Stimulated activated effector memory CD8-positive, alpha-beta T cell treated with anti-CD3 and anti-CD28 coated beads, Interleukin-12 subunit alpha, Interleukin-12 subunit beta, amount 100 ng/mL, for 72 hours (primary cell): ENCODE measurements at regions not wholly inside any gene's neighbourhood (a gene's known extent, or its start where the extent isn't known, plus 50 kb on each side); places are given as distances from the start of the nearest gene placed in this dataset.
"Not testable (repeated sequence)": the region's sequence is repeated elsewhere in the genome, so short reads cannot be mapped to it uniquely, and the experiment has no call there.

ENCODE experiments used
- ATAC-seq: fragments of 150-1000 bp; cut with Tn5 transposase; 2 replicates; pipeline ENCODE4 v1.10.0; 2021
- DNase-seq, 2 donors: peaks; one replicate each; pipeline ENCODE4 v3.0.0; 2021 to 2022; ENCODE audit warnings: low spot score in 2 of 2
- H3K27ac Mint-ChIP-seq: one replicate; pipeline ENCODE4 v1.8.0; 2022; ENCODE audit warnings: mild to moderate bottlenecking, mixed read lengths
- H3K36me3 Mint-ChIP-seq: one replicate; pipeline ENCODE4 v1.8.0; 2022; ENCODE audit warnings: mild to moderate bottlenecking, mixed read lengths
- H3K4me1 Mint-ChIP-seq: one replicate; pipeline ENCODE4 v1.8.0; 2022; ENCODE audit warnings: mixed read lengths
- H3K4me3 Mint-ChIP-seq: one replicate; pipeline ENCODE4 v1.8.0; 2022; ENCODE audit warnings: mild to moderate bottlenecking, mixed read lengths
- H3K9me3 Mint-ChIP-seq: one replicate; pipeline ENCODE4 v1.8.0; 2022; ENCODE audit warnings: mixed read lengths

DNA sequence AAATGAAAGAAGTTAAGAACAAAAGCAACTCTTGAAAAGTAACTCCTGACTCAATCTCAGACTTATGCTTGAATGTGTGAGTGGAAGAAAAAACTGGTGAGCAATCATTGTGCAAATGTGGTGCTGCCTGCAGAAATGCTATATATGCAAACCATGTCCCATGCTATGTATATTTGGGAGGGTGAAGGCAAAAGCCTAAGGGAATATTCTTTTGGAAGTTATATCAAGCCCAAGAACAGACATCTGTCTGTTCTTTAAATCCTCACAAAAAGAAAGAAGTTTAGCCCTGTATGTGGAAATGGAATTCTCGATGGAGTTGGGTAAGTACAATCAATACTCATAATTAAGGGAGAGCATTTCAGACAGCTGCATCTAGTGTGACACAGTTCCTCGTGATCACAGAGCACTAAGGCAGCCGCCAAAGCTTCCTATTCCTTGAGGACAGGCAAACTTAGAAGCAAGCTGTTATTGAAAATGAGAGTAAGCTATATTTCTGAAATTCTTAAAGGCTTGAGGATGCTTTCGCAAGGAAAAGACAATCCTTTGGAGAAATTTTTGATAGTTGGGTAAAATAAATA lies 406.5 kb upstream of the CHORDC1 start:
- Mint-ChIP-seq H3K4me3 (no peak overlapping the region), H3K4me1 (no peaks in the 10 kb centered on the region), H3K27ac (no peak overlapping the region), H3K9me3 (peaks cover 8% of the 10 kb centered on the region), H3K36me3 (no peaks in the 10 kb centered on the region)
- ATAC-seq (no peak), DNase-seq (no peak)

GRCh38 chr11:90614318-90614717 lies 391.5 kb upstream of the CHORDC1 start:
- Mint-ChIP-seq H3K4me1 (no peaks in the 10 kb centered on the region), H3K36me3 (no peaks in the 10 kb centered on the region), H3K4me3 (no peak overlapping the region), H3K27ac (no peak overlapping the region), H3K9me3 (no peaks in the 10 kb centered on the region)
- no peak for ATAC-seq
- DNase-seq = no peak

DNA sequence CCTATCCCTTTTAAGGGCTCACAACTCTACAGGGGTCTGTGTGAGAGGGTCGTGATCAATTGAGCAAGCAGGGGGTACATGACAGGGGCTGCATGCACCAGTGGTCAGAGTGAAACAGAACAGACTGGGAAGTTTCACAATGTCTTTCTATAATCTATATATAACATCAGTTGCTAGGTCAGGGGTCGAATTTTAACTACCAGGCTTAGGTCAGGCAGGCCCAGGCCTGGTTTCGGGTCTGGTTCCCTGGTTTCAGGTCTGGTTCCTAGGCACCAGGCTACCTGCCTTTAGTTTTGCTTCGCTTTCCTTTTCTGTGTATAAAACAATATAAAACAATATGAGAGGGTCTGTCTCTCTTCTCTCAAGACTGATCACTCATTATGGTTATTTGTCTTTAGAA lies 390.2 kb upstream of the CHORDC1 start:
- not testable (repeated sequence) for H3K9me3 Mint-ChIP-seq, DNase-seq, H3K4me3 Mint-ChIP-seq, ATAC-seq, H3K36me3 Mint-ChIP-seq, H3K4me1 Mint-ChIP-seq, H3K27ac Mint-ChIP-seq

- no peak overlapping the region for H3K27ac Mint-ChIP-seq
- no peaks in the 10 kb centered on the region for H3K36me3 Mint-ChIP-seq
- peaks cover 16% of the 10 kb centered on the region for H3K9me3 Mint-ChIP-seq
- DNase-seq (no peak), ATAC-seq (no peak)
- H3K4me1 Mint-ChIP-seq = no peaks in the 10 kb centered on the region
- no peak overlapping the region for H3K4me3 Mint-ChIP-seq
Measured at GRCh38 chr11:90606721-90607120, 383.9 kb upstream of the CHORDC1 start.

DNA sequence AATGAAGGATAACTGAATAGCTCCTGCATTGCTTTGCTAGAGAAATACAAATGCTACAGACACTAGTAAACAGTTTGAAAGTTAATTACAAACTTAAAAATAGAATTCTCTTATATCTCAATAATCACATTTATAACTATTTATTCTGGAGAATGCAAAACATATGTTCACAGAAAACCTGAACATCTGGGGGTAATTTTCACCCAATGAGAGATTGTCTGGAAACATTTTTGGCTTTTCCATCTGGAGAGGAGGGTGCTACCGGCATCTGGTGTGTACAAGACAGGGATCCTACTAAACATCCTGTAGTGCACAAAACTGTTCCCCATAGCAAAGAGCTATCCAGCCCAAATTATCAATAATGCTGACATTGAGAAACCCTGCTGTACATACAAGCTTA lies 378.4 kb upstream of the CHORDC1 start:
- ATAC-seq (no peak), DNase-seq (no peak)
- no peak overlapping the region for H3K4me3 Mint-ChIP-seq
- peaks cover 20% of the 10 kb centered on the region for H3K9me3 Mint-ChIP-seq
- H3K27ac Mint-ChIP-seq = no peak overlapping the region
- H3K36me3 Mint-ChIP-seq = no peaks in the 10 kb centered on the region
- no peaks in the 10 kb centered on the region for H3K4me1 Mint-ChIP-seq

DNA sequence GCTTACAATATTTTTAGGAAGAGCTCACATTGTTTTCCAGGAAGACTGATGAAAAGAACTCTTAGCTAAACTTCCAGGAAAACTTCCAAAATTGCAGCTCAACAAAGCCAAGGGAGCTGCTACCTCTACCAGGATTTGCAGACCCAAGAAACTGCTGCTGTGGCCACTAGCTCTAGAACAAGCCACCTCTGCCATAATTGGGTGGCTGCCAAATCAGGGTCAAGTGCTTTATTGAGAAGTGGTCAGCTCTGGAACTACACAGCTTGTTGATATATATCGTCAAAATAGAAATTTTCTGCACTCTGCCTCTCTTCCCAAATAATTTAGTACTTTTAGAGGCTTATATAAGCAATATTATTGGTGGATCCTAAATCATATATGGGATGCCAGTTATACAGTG lies 371.8 kb upstream of the CHORDC1 start:
- DNase-seq (no peak), ATAC-seq (no peak)
- Mint-ChIP-seq H3K9me3 (peaks cover 8% of the 10 kb centered on the region), H3K36me3 (no peaks in the 10 kb centered on the region), H3K4me3 (no peak overlapping the region), H3K27ac (no peak overlapping the region), H3K4me1 (no peaks in the 10 kb centered on the region)

DNA sequence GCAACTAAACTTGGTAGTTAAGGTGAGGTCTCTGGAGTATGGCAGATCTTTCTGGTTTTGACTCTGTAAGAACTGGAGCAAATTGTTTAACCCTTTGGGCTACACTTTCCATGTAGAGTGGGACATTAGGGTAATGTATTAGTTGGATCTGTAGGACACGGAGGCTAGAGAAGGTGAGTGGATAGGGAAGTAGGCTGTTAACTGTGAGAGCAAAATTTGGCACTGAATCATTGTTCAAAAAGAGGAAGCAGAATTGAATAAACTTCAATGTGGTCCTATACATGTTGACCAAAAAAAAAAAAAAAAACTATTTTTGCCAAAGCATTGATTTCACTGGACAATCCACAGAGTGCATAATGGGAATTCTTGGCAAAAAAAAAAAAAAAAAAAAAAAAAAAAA lies 370.2 kb upstream of the CHORDC1 start:
- ATAC-seq = no peak
- no peaks in the 10 kb centered on the region for H3K4me1 Mint-ChIP-seq
- H3K9me3 Mint-ChIP-seq = peaks cover 6% of the 10 kb centered on the region
- H3K4me3 Mint-ChIP-seq = no peak overlapping the region
- H3K36me3 Mint-ChIP-seq = no peaks in the 10 kb centered on the region
- no peak for DNase-seq
- H3K27ac Mint-ChIP-seq = no peak overlapping the region

GRCh38 chr11:90590286-90590685 lies 367.4 kb upstream of the CHORDC1 start:
- no peak for ATAC-seq
- H3K36me3 Mint-ChIP-seq = no peaks in the 10 kb centered on the region
- H3K27ac Mint-ChIP-seq = no peak overlapping the region
- peaks cover 6% of the 10 kb centered on the region for H3K9me3 Mint-ChIP-seq
- no peak overlapping the region for H3K4me3 Mint-ChIP-seq
- DNase-seq = no peak
- no peaks in the 10 kb centered on the region for H3K4me1 Mint-ChIP-seq

DNA sequence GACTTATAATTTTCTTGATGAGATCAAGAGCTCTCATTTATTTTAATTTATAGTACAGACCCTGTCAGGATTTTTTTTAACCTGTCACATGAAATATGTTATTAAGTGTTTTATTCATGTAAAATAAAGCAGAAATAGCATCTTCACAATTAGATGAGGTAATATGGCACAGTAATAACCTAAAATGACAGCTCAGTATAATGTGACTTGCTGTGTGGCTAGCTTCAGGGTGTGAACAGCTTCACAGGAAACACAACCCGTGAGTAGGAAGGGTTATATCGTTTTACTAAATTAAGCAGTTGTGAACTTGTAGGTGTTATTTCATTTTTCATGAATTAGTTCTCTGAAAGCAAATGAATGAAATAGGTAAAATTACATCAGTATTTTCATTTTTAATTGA lies 366.9 kb upstream of the CHORDC1 start:
- no peaks in the 10 kb centered on the region for H3K4me1 Mint-ChIP-seq
- H3K4me3 Mint-ChIP-seq = no peak overlapping the region
- no peaks in the 10 kb centered on the region for H3K36me3 Mint-ChIP-seq
- DNase-seq (no peak), ATAC-seq (no peak)
- H3K9me3 Mint-ChIP-seq = peaks cover 6% of the 10 kb centered on the region
- no peak overlapping the region for H3K27ac Mint-ChIP-seq

DNA sequence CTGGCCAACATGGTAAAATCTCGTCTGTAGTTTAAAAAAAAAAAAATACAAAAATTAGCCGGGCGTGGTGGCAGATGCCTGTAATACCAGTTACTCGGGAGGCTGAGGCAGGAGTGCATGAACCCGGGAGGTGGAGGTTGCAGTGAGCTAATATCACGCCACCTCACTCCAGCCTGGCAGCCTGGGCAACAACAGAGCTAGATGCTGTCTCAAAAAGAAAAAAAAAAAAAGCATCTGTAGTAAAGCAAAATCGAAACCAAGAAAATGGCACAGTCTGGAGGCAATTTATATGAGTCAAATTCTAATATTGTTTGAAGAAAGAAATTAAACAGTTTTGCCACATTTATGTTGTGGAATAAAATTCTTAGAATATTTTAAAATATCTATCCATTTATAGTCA lies 365.0 kb upstream of the CHORDC1 start:
- Mint-ChIP-seq H3K4me3 (no peak overlapping the region), H3K36me3 (no peaks in the 10 kb centered on the region), H3K27ac (no peak overlapping the region), H3K4me1 (no peaks in the 10 kb centered on the region), H3K9me3 (peaks cover 6% of the 10 kb centered on the region)
- ATAC-seq = no peak
- no peak for DNase-seq

DNA sequence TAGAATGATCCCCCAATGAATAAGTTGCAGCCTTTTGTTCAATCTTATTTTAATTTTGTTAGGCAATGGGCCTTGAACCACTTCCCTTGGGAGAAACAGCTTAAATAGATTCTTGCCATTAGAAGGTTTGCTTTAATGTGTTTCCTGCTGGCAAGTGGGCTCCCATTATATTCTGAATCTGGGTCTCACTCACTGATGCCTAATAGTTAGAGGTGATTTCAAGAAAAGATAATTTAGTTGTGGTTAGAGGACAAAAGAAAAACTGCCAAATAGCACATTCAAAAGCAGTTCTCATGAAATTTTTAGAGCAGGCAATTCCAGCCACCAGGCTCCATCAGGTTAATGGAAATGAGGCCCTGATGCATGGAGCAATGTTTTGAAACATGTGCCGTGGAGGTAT lies 362.6 kb upstream of the CHORDC1 start:
- H3K4me1 Mint-ChIP-seq = no peaks in the 10 kb centered on the region
- no peaks in the 10 kb centered on the region for H3K36me3 Mint-ChIP-seq
- no peak overlapping the region for H3K4me3 Mint-ChIP-seq
- H3K9me3 Mint-ChIP-seq = peaks cover 12% of the 10 kb centered on the region
- ATAC-seq = no peak
- no peak for DNase-seq
- no peak overlapping the region for H3K27ac Mint-ChIP-seq

DNA sequence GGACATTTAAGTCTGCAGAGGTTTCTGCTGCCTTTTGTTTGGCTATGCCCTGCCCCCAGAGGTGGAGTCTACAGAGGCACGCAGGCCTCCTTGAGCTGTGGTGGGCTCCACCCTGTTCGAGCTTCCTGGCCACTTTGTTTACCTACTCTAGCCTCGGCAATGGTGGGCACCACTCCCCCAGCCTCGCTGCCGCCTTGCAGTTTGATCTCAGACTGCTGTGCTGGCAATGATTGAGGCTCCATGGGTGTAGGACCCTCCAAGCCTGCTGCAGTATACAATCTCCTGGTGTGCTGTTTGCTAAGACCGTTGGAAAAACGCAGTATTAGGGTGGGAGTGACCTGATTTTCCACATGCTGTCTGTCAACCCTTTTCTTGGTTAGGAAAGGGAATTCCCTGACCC lies 360.1 kb upstream of the CHORDC1 start:
- H3K4me1 Mint-ChIP-seq, H3K27ac Mint-ChIP-seq, H3K4me3 Mint-ChIP-seq, ATAC-seq, H3K36me3 Mint-ChIP-seq, DNase-seq: not testable (repeated sequence)
- H3K9me3 Mint-ChIP-seq = peaks cover 18% of the 10 kb centered on the region

GRCh38 chr11:90564531-90564930 lies 341.7 kb upstream of the CHORDC1 start:
- DNase-seq = no peak
- H3K4me3 Mint-ChIP-seq = no peak overlapping the region
- H3K27ac Mint-ChIP-seq = no peak overlapping the region
- ATAC-seq = no peak
- H3K36me3 Mint-ChIP-seq = no peaks in the 10 kb centered on the region
- no peaks in the 10 kb centered on the region for H3K4me1 Mint-ChIP-seq
- H3K9me3 Mint-ChIP-seq = peaks cover 18% of the 10 kb centered on the region

DNA sequence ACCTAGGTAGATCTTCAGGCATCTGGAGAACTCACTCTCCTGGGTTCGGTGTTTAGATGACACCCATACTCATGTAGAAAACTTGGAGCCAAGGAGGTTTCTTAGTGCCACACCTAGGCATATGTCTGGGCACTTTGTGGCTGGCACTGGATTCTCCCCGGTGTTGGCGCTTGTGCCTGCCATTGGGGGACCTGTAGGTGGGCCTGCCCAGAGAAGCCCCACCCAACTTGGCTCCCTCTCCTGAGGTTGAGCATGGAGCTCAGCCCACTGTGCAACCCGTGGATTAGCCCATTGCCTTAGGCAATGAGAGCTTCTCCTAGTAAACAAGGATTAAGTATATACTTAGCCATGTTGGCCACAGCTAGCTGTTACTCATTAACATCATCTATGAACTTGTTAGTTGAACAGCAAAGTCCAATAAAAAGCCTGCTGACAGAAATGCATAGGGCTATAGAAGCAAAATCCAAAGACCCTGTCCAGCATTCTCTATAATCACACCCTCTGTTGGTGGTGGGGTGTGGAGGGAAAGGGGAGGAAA lies 335.5 kb upstream of the CHORDC1 start:
- DNase-seq (no peak), ATAC-seq (no peak)
- Mint-ChIP-seq H3K36me3 (no peaks in the 10 kb centered on the region), H3K9me3 (peaks cover 20% of the 10 kb centered on the region), H3K27ac (no peak overlapping the region), H3K4me1 (no peaks in the 10 kb centered on the region), H3K4me3 (no peak overlapping the region)

DNA sequence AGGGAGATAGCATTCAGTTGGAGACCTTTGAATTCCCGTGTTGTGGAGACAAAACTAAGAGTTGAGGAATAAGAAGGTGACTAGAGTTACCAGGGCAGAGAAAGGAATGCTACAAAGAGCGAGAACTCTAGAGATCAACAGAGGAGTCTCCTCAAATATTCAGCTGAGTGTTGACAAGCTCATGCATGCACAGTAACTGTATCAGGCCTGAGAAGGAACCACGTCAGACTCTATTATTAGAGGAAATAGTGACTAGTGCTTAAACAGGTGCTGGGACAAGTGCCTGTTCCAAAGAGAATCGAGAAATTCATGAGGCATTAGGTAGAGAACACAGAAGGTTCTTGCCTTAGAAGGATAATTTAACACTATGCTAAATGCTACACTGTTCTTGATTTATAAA lies 333.8 kb upstream of the CHORDC1 start:
- no peaks in the 10 kb centered on the region for H3K36me3 Mint-ChIP-seq
- ATAC-seq = no peak

DNA sequence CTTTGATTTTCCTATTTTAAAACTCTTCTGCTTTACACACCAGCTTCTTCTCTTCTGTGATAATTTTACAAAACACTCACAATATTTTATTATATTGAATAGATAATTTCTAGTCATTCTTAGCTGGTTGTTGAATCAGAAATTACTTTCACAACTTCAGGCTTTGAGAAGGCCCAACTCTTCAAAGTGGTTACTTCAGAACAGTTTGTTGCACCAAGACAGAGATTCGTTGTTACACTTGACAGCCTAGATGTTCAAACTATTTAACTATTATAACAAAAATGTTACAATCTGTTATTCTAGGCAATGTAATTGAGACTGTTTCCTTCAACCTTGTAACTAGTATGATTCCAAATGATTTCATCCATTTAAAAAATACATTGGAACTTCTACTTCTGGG lies 333.2 kb upstream of the CHORDC1 start:
- Mint-ChIP-seq H3K27ac (no peak overlapping the region), H3K4me3 (no peak overlapping the region), H3K36me3 (no peaks in the 10 kb centered on the region), H3K9me3 (peaks cover 21% of the 10 kb centered on the region), H3K4me1 (no peaks in the 10 kb centered on the region)
- DNase-seq (no peak), ATAC-seq (no peak)

More for the DNA sequence above, 333.8 kb upstream of the CHORDC1 start:
- H3K4me3 Mint-ChIP-seq = no peak overlapping the region
- no peak overlapping the region for H3K27ac Mint-ChIP-seq
- no peak for DNase-seq
- no peaks in the 10 kb centered on the region for H3K4me1 Mint-ChIP-seq
- H3K9me3 Mint-ChIP-seq = peaks cover 21% of the 10 kb centered on the region

GRCh38 chr11:90555477-90555876 lies 332.6 kb upstream of the CHORDC1 start:
- Mint-ChIP-seq H3K36me3 (no peaks in the 10 kb centered on the region), H3K4me1 (no peaks in the 10 kb centered on the region), H3K4me3 (no peak overlapping the region), H3K9me3 (peaks cover 18% of the 10 kb centered on the region), H3K27ac (no peak overlapping the region)
- DNase-seq (no peak), ATAC-seq (no peak)
